ENCODE measurements at regions not wholly inside any gene's neighbourhood (a gene's known extent, or its start where the extent isn't known, plus 50 kb on each side); places are given as distances from the start of the nearest gene placed in this dataset.

GRCh38 chr14:106201376-106201775, 675.0 kb downstream of the TMEM121 start:
- TF ChIP-seq POLR2A (IDR thresholded peaks at IDR 0.05; ENCODE audit: low read depth, low read length), result no peak
- no peak for TF ChIP-seq POLR2AphosphoS5 (IDR thresholded peaks at IDR 0.05; ENCODE audit: low read depth, low read length)
